HEK293 (cell line): ENCODE measurements at regions not wholly inside any gene's neighbourhood (a gene's known extent, or its start where the extent isn't known, plus 50 kb on each side); places are given as distances from the start of the nearest gene placed in this dataset.

Experiments
- HIC1 ChIP-seq: fragments of 450-650 bp; formaldehyde crosslinking; IDR thresholded peaks from 2 replicates; pipeline ENCODE4 v1.5.1; 2016; ENCODE audit warnings: missing biosample characterization, missing genetic modification characterization
- TCF7L2 ChIP-seq: IDR thresholded peaks from 2 replicates; pipeline ENCODE4 v1.6.1; 2011; ENCODE audit warnings: low read depth, mild to moderate bottlenecking, inconsistent platforms, low read length, moderate library complexity, borderline replicate concordance
- YY1 ChIP-seq: fragments of 450-650 bp; formaldehyde crosslinking; IDR thresholded peaks from 2 replicates; pipeline ENCODE4 v1.5.1; 2018; ENCODE audit warnings: missing biosample characterization, missing genetic modification characterization
- ZNF707 ChIP-seq: fragments of 450-650 bp; formaldehyde crosslinking; IDR thresholded peaks from 2 replicates; pipeline ENCODE4 v1.5.1; 2016; ENCODE audit warnings: missing biosample characterization, missing genetic modification characterization

GRCh38 chr11:80168796-80169195 is 728.0 kb upstream of the TENM4 start:
- TF ChIP-seq ZNF707 (tag by site-specific recombination): no peak
- TF ChIP-seq YY1: no peak
- TF ChIP-seq TCF7L2: no peak
- no peak for TF ChIP-seq HIC1 (tag by site-specific recombination)
